ENCODE measurements at regions not wholly inside any gene's neighbourhood (a gene's known extent, or its start where the extent isn't known, plus 50 kb on each side); places are given as distances from the start of the nearest gene placed in this dataset.

GRCh38 chr9:73773896-73774295, 622.2 kb downstream of the ANXA1 start:
- no peak for DNase-seq (ENCODE audit: low read depth)

GRCh38 chr9:73775757-73776156, 624.1 kb downstream of the ANXA1 start:
- DNase-seq (ENCODE audit: low read depth) = no peak

DNA sequence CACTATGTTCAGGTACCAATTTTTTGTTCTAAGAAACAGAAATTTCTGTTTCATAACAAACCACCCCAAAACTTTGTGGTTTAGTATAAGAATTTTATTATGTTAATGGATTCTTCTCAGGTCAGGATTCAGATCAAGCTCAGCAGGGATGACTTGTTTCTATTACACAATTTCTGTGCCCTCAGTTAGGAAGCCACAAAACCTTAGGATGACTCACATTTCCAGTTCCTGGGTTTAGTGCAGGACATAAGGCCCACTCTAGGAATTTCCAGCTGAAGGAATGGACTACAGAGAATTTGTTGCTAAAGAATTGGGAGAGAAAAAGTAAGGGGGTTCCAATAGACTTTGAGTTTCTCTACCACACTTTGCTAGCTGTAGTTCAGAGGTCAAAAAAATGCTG, 629.3 kb downstream of the ANXA1 start:
- peak; percentile 55 for DNase-seq (ENCODE audit: low read depth)

DNA sequence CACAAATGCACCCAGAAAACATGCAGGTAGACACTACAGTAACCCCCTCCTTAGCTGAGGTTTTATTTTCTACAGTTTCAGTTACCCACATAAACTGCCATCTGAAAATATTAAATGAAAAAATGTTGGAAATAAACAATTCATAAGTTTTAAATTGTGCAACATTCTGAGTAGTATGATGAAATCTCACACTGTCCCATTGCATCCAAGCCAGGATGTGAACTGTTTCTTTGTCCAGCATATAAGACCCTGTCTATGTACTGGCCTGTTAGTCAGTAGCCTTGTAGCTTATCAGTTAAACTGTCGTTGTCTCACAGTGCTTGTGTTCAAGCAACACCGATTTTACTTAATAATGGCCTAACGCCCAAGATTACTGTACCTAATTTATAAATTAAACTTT, 630.5 kb downstream of the ANXA1 start:
- DNase-seq (ENCODE audit: low read depth) = no peak

DNA sequence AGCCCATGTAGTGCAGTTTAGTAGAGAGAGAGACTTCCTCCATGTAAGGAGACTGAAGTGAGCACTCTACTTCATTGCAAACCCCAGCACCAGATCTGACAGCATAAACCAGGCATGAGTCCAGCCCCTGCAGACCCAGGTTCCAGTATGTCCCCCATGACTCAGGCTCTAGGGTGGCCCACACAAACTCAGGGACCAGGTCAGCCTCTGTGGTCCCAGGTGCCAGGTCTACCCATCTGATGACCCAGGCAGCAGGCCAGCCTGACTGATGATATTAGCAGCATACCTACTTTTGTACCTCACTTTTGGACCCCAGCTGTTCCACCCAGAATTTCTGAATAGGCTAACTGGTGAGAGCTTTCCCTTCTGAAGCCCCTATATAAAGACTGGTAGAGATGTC, 647.8 kb downstream of the ANXA1 start:
- DNase-seq (ENCODE audit: low read depth) = no peak

DNA sequence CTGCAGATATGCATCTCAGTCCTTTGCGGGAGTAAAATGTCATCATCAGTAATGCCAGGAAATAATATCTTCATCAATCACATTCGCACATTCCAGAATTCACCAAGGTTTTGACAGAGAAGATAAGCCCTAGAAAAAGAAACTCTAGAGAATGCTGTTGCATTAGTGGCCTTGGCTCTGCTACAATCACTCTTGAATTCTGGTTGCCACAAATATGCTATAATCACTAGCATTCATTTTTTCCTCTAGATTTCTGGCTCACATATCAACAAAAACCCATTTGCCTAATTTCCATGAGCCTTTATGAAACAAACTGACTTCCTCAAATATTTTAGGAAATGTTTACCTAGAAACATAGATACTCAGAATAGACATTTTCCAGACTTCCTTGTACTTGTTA, 653.4 kb downstream of the ANXA1 start:
- no peak for DNase-seq (ENCODE audit: low read depth)

GRCh38 chr9:73805853-73806458, 654.3 kb downstream of the ANXA1 start:
- DNase-seq (ENCODE audit: low read depth) = no peak

GRCh38 chr9:73806876-73807275, 655.2 kb downstream of the ANXA1 start:
- no peak for DNase-seq (ENCODE audit: low read depth)

- no peak for DNase-seq (ENCODE audit: low read depth)
Observed at GRCh38 chr9:73807952-73808351, 656.3 kb downstream of the ANXA1 start.

- DNase-seq (ENCODE audit: low read depth) = no peak
Observed at GRCh38 chr9:73810585-73811215, 659.0 kb downstream of the ANXA1 start.

DNA sequence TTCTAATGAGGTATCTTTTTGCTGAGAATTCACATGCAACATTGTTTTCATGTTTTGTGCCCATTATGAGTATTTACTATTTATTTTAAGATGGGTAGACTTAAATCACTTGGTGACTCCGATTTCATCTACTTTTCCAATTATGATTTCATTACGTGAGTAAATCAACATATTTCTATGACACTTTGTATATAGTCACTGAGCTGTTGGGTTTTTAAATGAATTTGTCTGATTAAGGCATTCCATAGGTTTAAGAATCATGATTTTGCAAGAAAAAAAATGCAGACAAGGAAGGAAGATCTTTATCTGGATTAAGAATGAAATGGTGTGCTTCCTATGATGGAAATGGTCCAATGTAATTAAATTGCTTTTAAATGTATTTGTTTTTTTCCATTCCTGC, 661.9 kb downstream of the ANXA1 start:
- DNase-seq (ENCODE audit: low read depth) = no peak

DNA sequence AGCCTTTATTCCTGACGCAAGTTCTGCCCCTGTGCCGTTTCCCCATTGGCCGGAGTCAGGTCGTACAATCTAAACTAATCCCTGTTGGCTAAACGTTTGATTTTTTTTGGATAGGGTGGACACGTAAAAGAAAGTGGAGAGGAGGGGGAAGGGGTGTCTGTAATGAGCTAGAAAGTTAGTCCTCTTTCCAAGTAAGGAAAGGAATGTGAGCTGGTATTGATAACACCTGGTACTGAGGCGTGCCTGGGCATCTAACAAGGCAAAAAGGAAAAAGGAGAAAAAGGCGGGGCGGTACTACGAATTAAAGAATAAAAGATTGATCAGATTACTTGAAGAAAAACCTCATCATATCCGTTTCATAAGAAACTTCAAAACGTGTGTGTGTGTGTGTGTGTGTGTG, 665.2 kb downstream of the ANXA1 start:
- DNase-seq (ENCODE audit: low read depth) = no peak

DNA sequence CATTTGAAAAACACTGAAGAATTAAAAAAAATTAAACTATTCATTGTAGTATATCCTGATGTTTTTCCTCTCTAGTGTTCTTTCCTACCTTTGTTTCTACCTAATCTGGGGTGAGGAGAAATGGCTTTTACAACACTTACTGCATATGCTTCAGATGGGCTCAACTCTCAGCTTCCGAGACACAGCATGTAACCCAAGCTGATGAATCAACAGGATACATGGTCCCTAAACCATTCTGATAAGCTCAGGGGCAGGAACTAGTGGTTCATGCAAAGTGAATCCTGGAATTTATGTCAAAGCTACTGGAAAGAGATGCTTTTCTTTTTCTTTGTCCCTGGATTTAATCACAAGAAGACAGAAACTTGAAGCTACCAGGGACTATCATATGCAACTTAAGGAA, 672.5 kb upstream of the RORB start:
- DNase-seq (ENCODE audit: low read depth) = no peak

DNA sequence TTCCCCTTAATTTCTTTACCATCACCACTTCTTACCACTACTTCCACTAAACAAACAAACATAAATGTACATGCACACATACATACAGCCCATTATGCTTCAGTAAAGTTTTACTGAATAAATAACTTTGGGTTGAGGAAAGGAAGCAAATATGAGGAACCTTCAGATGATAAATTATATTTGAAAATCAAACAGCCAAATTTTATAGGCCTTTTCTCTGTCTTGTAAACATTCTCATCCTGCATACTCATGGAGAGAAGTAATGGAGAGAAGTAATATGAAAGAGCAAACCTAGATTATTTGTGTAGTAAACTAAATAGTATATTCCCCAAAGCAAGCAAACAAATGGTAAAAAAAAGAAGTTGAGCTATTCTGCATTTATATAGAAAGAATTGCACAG, 658.3 kb upstream of the RORB start:
- no peak for DNase-seq (ENCODE audit: low read depth)

DNA sequence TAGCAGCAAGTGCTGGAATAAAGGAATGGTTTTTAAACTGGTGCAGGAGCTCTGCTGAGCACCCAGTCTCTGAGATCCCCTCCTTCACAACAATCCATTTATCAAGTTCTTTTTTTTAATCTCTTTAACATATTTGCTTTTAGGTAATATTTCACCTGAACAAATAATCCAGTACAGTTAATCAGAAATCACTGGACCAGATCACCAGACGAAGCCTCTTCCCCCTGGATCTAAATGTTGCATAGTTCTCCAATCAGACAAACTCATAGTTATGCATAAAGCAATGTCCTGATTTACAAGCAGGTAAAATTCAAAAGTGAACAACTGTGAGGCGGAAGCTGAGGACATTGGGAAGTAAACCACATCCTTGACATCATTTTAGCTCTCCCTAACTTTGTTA, 657.7 kb upstream of the RORB start:
- no peak for DNase-seq (ENCODE audit: low read depth)

DNA sequence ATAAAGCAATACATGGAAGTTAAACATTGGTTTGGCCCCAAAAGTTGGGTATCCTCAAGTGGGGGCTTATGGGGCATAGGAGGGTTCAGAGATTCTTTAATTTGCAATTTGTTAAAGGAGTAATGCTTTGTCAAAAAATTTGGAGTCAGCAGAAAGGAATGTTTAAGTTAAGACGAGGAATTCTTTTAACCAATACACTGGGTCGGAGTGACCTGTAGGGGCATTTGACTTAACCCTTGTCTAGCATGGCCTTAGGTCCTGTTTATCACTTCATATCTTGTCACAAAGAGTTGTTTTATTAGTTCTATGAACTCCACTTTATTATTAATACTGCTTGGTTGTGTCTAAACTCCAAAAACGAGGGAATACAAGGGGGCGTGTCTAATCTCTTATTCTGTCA, 656.1 kb upstream of the RORB start:
- no peak for DNase-seq (ENCODE audit: low read depth)

DNA sequence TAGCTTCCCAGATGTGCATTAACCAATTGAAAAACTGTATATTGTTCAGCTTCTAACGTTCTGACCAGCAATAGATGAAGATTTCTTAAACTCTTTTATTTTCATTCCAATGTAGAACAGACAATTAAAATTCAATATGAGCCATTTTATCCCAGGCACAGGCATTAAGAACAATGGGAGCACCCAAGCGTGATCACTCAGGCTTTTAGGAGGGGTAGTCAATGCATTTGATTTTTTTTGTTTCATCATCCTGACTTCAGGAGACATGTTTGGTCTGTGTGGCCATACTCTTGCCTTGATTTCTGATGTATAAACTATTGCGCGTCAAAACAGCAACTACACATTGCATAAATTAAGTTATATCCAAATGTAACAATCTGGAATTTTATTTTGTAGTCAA, 653.0 kb upstream of the RORB start:
- no peak for DNase-seq (ENCODE audit: low read depth)

- DNase-seq (ENCODE audit: low read depth) = no peak
Observed at GRCh38 chr9:73845539-73845938, 651.6 kb upstream of the RORB start.

DNA sequence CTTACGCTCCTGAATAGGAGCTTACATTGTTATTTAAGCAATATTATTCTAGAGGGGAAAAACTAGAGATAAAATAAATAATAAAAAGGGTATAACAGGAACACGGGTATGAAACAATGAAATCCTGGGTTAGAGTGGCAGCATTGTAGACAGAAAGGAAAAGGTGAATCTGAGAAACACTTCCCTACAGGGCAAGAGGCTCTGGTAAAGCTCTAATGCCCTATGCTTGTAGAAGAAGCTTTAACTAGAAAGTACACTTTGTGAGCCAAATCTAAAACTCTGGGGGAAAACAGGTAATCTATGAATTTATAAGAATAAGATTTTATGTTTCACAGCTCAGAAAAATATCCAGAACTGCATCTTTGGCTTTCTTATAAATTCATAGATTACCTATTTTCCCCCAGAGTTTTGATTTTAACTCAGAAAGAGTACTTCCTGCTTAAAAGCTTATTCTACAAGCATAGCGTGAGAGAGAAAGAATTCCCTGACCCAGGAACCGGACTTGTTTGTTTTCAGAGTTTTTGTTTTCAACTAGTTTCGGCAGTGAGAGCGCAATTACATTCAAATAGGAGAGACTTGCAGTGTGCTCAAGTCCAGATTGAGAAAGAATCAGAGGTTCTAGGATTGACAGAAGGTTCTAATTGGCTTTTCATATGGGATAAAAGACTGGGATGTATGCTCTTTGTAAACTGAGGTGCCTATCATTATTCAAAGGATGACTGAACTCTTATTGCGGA, 651.0 kb upstream of the RORB start:
- no peak for DNase-seq (ENCODE audit: low read depth)

- no peak for DNase-seq (ENCODE audit: low read depth)
Observed at GRCh38 chr9:73847536-73847935, 649.6 kb upstream of the RORB start.

DNA sequence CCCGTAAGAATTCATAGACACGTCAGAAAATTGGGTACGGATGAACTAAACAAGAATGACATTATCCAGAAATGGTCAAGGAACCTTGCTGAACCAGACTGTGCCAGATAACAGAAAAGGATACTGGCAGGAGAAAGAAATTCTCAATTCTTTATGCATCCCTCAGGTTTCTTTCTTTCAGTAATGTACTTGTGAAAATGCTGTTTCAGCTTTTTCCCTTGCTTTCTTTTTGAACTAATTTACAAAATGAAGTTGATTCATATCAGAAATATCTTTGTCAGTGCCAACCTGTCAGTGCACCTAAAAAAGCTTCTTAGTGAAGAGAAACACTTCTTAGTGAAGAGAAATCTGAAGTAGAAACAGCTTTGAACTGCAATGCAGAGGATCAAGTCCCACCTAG, 643.6 kb upstream of the RORB start:
- no peak for DNase-seq (ENCODE audit: low read depth)

- no peak for DNase-seq (ENCODE audit: low read depth)
Observed at GRCh38 chr9:73855206-73855605, 641.9 kb upstream of the RORB start.

DNA sequence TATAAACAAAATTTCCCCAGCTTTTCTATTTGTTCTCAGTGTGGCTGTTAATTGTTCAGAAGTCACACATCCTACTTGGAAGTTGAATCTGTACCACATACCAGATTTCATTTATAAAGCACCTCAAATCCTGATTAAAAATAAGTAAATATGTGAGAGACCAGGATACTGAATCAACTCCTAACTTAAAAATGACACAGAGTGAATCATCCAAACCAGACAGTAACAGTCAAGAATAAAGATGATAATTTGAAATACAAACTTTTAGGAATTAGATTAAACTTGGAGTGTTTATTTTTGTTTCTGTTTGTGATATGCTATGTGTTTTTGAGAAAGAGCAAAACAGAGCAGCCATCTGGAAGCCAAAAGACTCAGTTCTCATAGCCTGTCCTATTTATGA, 633.2 kb upstream of the RORB start:
- DNase-seq (ENCODE audit: low read depth) = no peak

DNA sequence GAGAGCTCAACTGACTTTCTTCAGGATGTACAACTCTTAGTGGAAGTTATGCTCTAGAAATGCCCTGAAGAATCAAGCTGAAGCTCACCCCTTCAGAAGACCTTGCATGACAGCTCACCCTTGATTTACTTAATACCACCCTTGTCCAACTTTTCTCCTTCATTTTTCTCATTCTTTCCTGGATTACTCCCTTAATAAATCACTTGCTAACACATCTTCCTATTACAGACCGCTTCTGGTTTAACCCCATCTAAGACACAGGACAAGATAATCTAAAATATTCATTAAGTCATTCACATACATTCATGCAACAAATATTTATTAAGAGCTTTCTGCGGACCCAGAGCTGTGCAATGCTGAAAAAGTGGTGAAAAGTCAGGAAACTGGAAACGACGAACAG, 630.7 kb upstream of the RORB start:
- DNase-seq (ENCODE audit: low read depth) = no peak

All from EH (cell line).